C4-2B (cell line): ENCODE measurements at regions not wholly inside any gene's neighbourhood (a gene's known extent, or its start where the extent isn't known, plus 50 kb on each side); places are given as distances from the start of the nearest gene placed in this dataset.

Experiments used
- CTCF ChIP-seq: fragments of 450-650 bp; conservative IDR thresholded peaks from 2 replicates; pipeline ENCODE4 v1.5.1; 2017; ENCODE audit warnings: mild to moderate bottlenecking
- ZFX ChIP-seq: fragments of 450-650 bp; IDR thresholded peaks from 2 replicates; pipeline ENCODE4 v1.6.1; 2017

GRCh38 chr22:34861787-34862186 is 204.2 kb upstream of the ISX start:
- TF ChIP-seq CTCF (no peak), ZFX (no peak)
